ENCODE measurements at regions not wholly inside any gene's neighbourhood (a gene's known extent, or its start where the extent isn't known, plus 50 kb on each side); places are given as distances from the start of the nearest gene placed in this dataset.

GRCh38 chr2:81996332-81996731, 1691.8 kb upstream of the LRRTM1 start:
- intact Hi-C loops (cut with DNase I), result no loop called here
- DNase-seq (no peak), FAIRE-seq (no peak)
- Histone ChIP-seq H3K27me3 (ENCODE audit: control insufficient read depth, insufficient read depth, low read length) (no peaks in the 10 kb centered on the region), H3K4me1 (ENCODE audit: control insufficient read depth in 2 of 3, insufficient read depth in 2 of 3, low read depth in 1 of 3, low read length in 3 of 3) (no peaks in the 10 kb centered on the region), H3K9me3 (ENCODE audit: control insufficient read depth in 2 of 3, insufficient read depth in 1 of 3, low read length in 3 of 3) (peaks cover 0 to 3% (median 0%) of the 10 kb centered on the region in 3 donors), H3K4me3 (ENCODE audit: low read length in 3 of 3) (no peak overlapping the region), H3K9ac (ENCODE audit: low read length in 3 of 3) (no peak overlapping the region), H3K36me3 (ENCODE audit: control insufficient read depth in 2 of 3, insufficient read depth in 3 of 3, low read length in 3 of 3) (no peaks in the 10 kb centered on the region), H3K27ac (ENCODE audit: low read depth in 2 of 2, low read length in 2 of 2) (no peak overlapping the region)
- no peak for TF ChIP-seq CTCF (IDR thresholded peaks at IDR 0.05; ENCODE audit: borderline replicate concordance, extremely low read depth, insufficient read depth)

- Histone ChIP-seq H3K9me3 (ENCODE audit: control insufficient read depth in 2 of 3, insufficient read depth in 1 of 3, low read length in 3 of 3) (peaks cover 0 to 8% (median 0%) of the 10 kb centered on the region in 3 donors), H3K36me3 (ENCODE audit: control insufficient read depth in 2 of 3, insufficient read depth in 3 of 3, low read length in 3 of 3) (no peaks in the 10 kb centered on the region), H3K4me1 (ENCODE audit: control insufficient read depth in 2 of 3, insufficient read depth in 2 of 3, low read depth in 1 of 3, low read length in 3 of 3) (no peaks in the 10 kb centered on the region), H3K9ac (ENCODE audit: low read length in 3 of 3) (no peak overlapping the region), H3K4me3 (ENCODE audit: low read length in 3 of 3) (no peak overlapping the region), H3K27ac (ENCODE audit: low read depth in 2 of 2, low read length in 2 of 2) (no peak overlapping the region), H3K27me3 (ENCODE audit: control insufficient read depth, insufficient read depth, low read length) (no peaks in the 10 kb centered on the region)
- intact Hi-C loops (cut with DNase I), result no loop called here
- FAIRE-seq, result no peak
- TF ChIP-seq CTCF (IDR thresholded peaks at IDR 0.05; ENCODE audit: borderline replicate concordance, extremely low read depth, insufficient read depth), result no peak
- DNase-seq, result no peak
Observed at GRCh38 chr2:81991282-81991681, 1686.7 kb upstream of the LRRTM1 start.

DNA sequence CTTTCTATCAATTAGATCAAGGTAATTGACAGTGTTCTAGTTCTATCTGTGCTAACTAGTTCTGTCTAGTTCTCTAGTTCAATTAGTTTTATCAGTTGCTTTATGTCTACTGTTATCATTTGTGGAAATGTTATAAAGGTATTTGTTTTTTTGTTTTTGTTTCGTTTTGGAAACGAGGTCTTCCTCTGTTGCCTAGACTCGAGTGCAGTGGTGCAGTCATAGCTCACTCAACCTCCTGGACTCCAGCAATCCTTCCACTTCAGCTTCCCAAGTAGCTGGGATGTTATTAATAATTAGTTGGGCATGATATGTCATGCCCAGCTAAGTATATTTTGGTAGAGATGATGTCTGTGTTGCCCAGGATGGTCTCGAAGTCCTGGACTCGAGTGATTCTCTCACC, 1682.8 kb upstream of the LRRTM1 start:
- H3K9me3 ChIP-seq (ENCODE audit: control insufficient read depth in 2 of 3, insufficient read depth in 1 of 3, low read length in 3 of 3), result peaks cover 0 to 8% (median 0%) of the 10 kb centered on the region in 3 donors
- H3K36me3 ChIP-seq (ENCODE audit: control insufficient read depth in 2 of 3, insufficient read depth in 3 of 3, low read length in 3 of 3), result no peaks in the 10 kb centered on the region
- H3K9ac ChIP-seq (ENCODE audit: low read length in 3 of 3), result no peak overlapping the region
- intact Hi-C loops (cut with DNase I), result no loop called here
- no peaks in the 10 kb centered on the region for H3K27me3 ChIP-seq (ENCODE audit: control insufficient read depth, insufficient read depth, low read length)
- no peak for TF ChIP-seq CTCF (IDR thresholded peaks at IDR 0.05; ENCODE audit: borderline replicate concordance, extremely low read depth, insufficient read depth)
- H3K27ac ChIP-seq (ENCODE audit: low read depth in 2 of 2, low read length in 2 of 2), result no peak overlapping the region
- DNase-seq (no peak), FAIRE-seq (no peak)
- H3K4me3 ChIP-seq (ENCODE audit: low read length in 3 of 3), result no peak overlapping the region
- no peaks in the 10 kb centered on the region for H3K4me1 ChIP-seq (ENCODE audit: control insufficient read depth in 2 of 3, insufficient read depth in 2 of 3, low read depth in 1 of 3, low read length in 3 of 3)

- Histone ChIP-seq H3K9me3 (ENCODE audit: control insufficient read depth in 2 of 3, insufficient read depth in 1 of 3, low read length in 3 of 3) (no peaks in the 10 kb centered on the region), H3K4me1 (ENCODE audit: control insufficient read depth in 2 of 3, insufficient read depth in 2 of 3, low read depth in 1 of 3, low read length in 3 of 3) (no peaks in the 10 kb centered on the region), H3K9ac (ENCODE audit: low read length in 3 of 3) (no peak overlapping the region), H3K36me3 (ENCODE audit: control insufficient read depth in 2 of 3, insufficient read depth in 3 of 3, low read length in 3 of 3) (no peaks in the 10 kb centered on the region), H3K4me3 (ENCODE audit: low read length in 3 of 3) (no peak overlapping the region), H3K27me3 (ENCODE audit: control insufficient read depth, insufficient read depth, low read length) (no peaks in the 10 kb centered on the region), H3K27ac (ENCODE audit: low read depth in 2 of 2, low read length in 2 of 2) (no peak overlapping the region)
- intact Hi-C loops (cut with DNase I), result no loop called here
- FAIRE-seq (no peak), DNase-seq (peak in 1 of 5 donors; percentile 69)
- TF ChIP-seq CTCF (IDR thresholded peaks at IDR 0.05; ENCODE audit: borderline replicate concordance, extremely low read depth, insufficient read depth), result no peak
Observed at GRCh38 chr2:81984969-81985637, 1680.6 kb upstream of the LRRTM1 start.
